GM23248 (cell line): ENCODE measurements at regions not wholly inside any gene's neighbourhood (a gene's known extent, or its start where the extent isn't known, plus 50 kb on each side); places are given as distances from the start of the nearest gene placed in this dataset.
A peak's percentile ranks its signal among the peaks of the same experiment; 100 is the strongest.

ENCODE experiments used
- DNase-seq: peaks from one replicate; pipeline ENCODE4 v3.0.0-alpha.2; 2015
- H2AFZ ChIP-seq: fragments of 200-600 bp; sonication (generic); 2 replicates; pipeline ENCODE4 v1.6.1; 2016; ENCODE audit warnings: antibody characterized with exemption
- H3F3A ChIP-seq: fragments of 200-600 bp; sonication (generic); 2 replicates; pipeline ENCODE4 v1.6.1; 2016; ENCODE audit warnings: mild to moderate bottlenecking, antibody characterized with exemption, mixed run types; ENCODE audit not compliant: insufficient read depth
- H3K27ac ChIP-seq: fragments of 200-600 bp; sonication (generic); 2 replicates; pipeline ENCODE4 v1.5.1; 2016; ENCODE audit warnings: mild to moderate bottlenecking
- H3K27me3 ChIP-seq: fragments of 200-600 bp; sonication (generic); replicated peaks from 2 replicates; pipeline ENCODE4 v1.6.1; 2016; ENCODE audit warnings: mild to moderate bottlenecking; ENCODE audit not compliant: insufficient read depth
- H3K36me3 ChIP-seq: fragments of 200-600 bp; sonication (generic); 2 replicates; pipeline ENCODE4 v1.6.1; 2016; ENCODE audit warnings: low read depth, mild to moderate bottlenecking
- H3K4me1 ChIP-seq: fragments of 200-600 bp; sonication (generic); 2 replicates; pipeline ENCODE4 v1.6.1; 2016; ENCODE audit warnings: mild to moderate bottlenecking; ENCODE audit not compliant: insufficient read depth
- H3K4me2 ChIP-seq: fragments of 200-600 bp; sonication (generic); one replicate; pipeline ENCODE4 v1.6.1; 2016; ENCODE audit warnings: mild to moderate bottlenecking; ENCODE audit not compliant: unreplicated experiment
- H3K4me3 ChIP-seq: fragments of 200-600 bp; sonication (generic); 2 replicates; pipeline ENCODE4 v1.5.1; 2016; ENCODE audit warnings: mild to moderate bottlenecking
- H3K79me2 ChIP-seq: fragments of 200-600 bp; sonication (generic); 2 replicates; pipeline ENCODE4 v1.6.1; 2016; ENCODE audit warnings: mild to moderate bottlenecking; ENCODE audit not compliant: insufficient read depth
- H3K9ac ChIP-seq: fragments of 200-600 bp; sonication (generic); 2 replicates; pipeline ENCODE4 v1.6.1; 2016; ENCODE audit warnings: mild to moderate bottlenecking
- H3K9me2 ChIP-seq: fragments of 200-600 bp; sonication (generic); 2 replicates; pipeline ENCODE4 v1.6.1; 2016; ENCODE audit warnings: mixed run types, mild to moderate bottlenecking, moderate library complexity; ENCODE audit not compliant: insufficient read depth
- H3K9me3 ChIP-seq: fragments of 200-600 bp; sonication (generic); one replicate; pipeline ENCODE4 v1.6.1; 2017; ENCODE audit warnings: low read depth
- H4K20me1 ChIP-seq: fragments of 200-600 bp; sonication (generic); 2 replicates; pipeline ENCODE4 v1.6.0; 2016; ENCODE audit not compliant: insufficient read depth
- EZH2 ChIP-seq: fragments of 200-600 bp; sonication (generic); IDR thresholded peaks from 2 replicates; pipeline ENCODE4 v1.6.1; 2018; ENCODE audit warnings: antibody characterized with exemption, mild to moderate bottlenecking; ENCODE audit not compliant: insufficient read depth, poor library complexity, severe bottlenecking
- EZH2phosphoT487 ChIP-seq: fragments of 200-600 bp; sonication (generic); IDR thresholded peaks from 2 replicates; pipeline ENCODE4 v1.6.1; 2018; ENCODE audit warnings: antibody characterized with exemption, moderate library complexity, mild to moderate bottlenecking, low read depth; ENCODE audit not compliant: insufficient read depth
- WGBS, 2 experiments: methylation state at CpG; one replicate each; pipeline ENCODE4 v1.1.6; 2015 to 2017; ENCODE audit warnings: low lambda C conversion rate in 2 of 2, low coverage in 1 of 2; ENCODE audit errors: missing lambda C conversion rate in 2 of 2; 5-methylcytosine and 5-hydroxymethylcytosine counted together
- in situ Hi-C: fragments of 300-500 bp; cut with MboI; formaldehyde crosslinking; loops from 2 replicates; pipeline ENCODE4 v1.15.0; 2020

DNA sequence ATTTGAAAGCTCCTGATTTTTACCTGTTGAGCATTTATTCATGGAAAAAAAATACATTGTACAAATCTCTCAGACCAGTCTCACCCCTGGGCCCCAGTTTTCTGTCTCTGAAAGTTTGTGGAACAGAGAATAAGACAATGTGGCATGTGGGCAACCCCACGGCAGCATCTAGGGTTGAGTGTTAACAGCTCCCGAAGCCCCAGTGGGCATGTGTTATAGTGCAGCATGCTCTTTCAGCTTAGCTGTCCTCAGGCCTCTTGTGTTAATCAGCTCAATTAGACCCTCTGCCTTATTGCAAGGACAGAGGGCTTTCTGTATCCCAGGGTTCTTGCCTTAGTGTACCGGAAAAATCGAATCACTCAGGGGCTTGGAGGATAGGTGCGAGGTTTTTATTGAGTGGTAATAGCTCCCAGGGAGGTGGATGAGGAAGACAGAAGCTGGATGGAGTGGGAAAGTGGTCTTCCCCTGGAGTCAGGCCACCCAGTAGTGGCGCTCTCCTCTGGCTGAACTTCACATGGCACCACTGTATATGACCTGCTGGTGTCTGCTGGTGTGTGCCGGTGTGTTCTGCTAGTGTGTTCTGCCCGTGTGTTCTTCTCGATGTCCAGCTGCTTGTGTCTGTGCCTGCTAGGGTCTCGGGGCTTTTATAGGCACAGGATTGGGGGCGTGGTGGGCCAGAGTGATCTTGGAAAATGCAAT is 382.8 kb downstream of the EPM2A start:
- Histone ChIP-seq H3K4me2 (no peak overlapping the region), H3K9me2 (no peaks in the 10 kb centered on the region), H3K27ac (no peak overlapping the region), H3K4me1 (no peaks in the 10 kb centered on the region), H3K9ac (no peak overlapping the region), H3K4me3 (no peak overlapping the region), H3K27me3 (no peaks in the 10 kb centered on the region), H3K79me2 (no peaks in the 10 kb centered on the region), H3K36me3 (no peaks in the 10 kb centered on the region), H2AFZ (no peak overlapping the region), H3K9me3 (no peaks in the 10 kb centered on the region), H3F3A (no peaks in the 10 kb centered on the region), H4K20me1 (no peaks in the 10 kb centered on the region)
- WGBS, 2 experiments, result 55 to 57% methylated on average over 11 of the region's 11 CpGs
- TF ChIP-seq EZH2phosphoT487 (no peak), EZH2 (no peak)
- in situ Hi-C loops, result no loop called here
- no peak for DNase-seq

DNA sequence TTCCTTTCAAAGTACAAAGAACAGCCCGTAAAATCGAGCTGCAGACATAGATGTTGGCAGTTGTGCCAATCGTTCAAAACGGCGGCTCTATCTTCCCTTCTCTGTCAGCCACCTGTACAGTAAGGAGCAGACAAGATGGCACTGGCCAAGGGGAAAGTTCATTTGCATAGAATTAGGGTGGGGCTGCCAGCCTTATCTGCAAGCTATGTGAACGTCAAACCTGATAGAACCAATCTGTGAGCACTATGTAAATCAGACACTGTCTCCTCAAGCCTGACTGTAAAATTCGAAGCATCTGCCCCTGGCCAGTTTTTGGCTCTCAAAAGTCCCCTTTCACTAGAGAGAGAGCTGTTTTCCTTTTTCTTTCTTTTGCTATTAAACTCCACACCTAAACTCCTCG is 374.5 kb downstream of the EPM2A start:
- Histone ChIP-seq H2AFZ (no peak overlapping the region), H3K27ac (no peak overlapping the region), H3K36me3 (no peaks in the 10 kb centered on the region), H3K4me2 (no peak overlapping the region), H3K79me2 (no peaks in the 10 kb centered on the region), H3F3A (no peaks in the 10 kb centered on the region), H3K9ac (no peak overlapping the region), H3K4me3 (no peak overlapping the region), H3K27me3 (no peaks in the 10 kb centered on the region), H4K20me1 (no peaks in the 10 kb centered on the region), H3K4me1 (no peaks in the 10 kb centered on the region), H3K9me2 (no peaks in the 10 kb centered on the region), H3K9me3 (no peaks in the 10 kb centered on the region)
- in situ Hi-C loops, result no loop called here
- no peak for TF ChIP-seq EZH2phosphoT487
- TF ChIP-seq EZH2, result no peak
- WGBS, 2 experiments, result 30% methylated on average over 8 of the region's 8 CpGs
- DNase-seq, result no peak

DNA sequence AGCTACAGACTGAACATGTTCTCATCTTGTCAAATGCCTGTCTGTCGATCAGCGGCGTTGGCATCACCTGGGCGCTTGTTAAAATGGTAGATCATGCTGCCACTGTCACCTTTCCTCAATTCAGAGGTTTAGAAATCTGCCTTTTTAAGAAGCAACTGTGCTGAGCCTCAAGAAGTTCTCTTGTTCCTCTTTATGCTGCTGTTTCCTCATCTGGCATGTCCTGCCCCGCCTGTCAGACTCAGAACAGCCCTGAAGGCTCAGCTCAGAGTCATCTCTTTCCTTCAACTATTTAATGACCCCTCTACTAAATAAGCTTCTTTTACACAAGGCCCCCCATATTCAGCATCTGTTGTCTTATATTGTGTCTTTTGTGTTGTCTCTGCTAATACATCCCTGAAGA is 368.2 kb downstream of the EPM2A start:
- Histone ChIP-seq H3K4me1 (peaks cover under 1% of the 10 kb centered on the region; the same call in 1 of the 2 replicates), H3K9me3 (no peaks in the 10 kb centered on the region), H3K9me2 (no peaks in the 10 kb centered on the region), H3K4me3 (no peak overlapping the region), H3K27ac (no peak overlapping the region), H3F3A (no peaks in the 10 kb centered on the region; the same call in 1 of the 2 replicates), H3K9ac (no peak overlapping the region), H3K79me2 (no peaks in the 10 kb centered on the region), H3K4me2 (no peak overlapping the region), H3K36me3 (no peaks in the 10 kb centered on the region), H2AFZ (no peak overlapping the region), H4K20me1 (no peaks in the 10 kb centered on the region), H3K27me3 (no peaks in the 10 kb centered on the region)
- WGBS, 2 experiments, result 76 to 81% methylated on average over 5 of the region's 5 CpGs
- TF ChIP-seq EZH2 (no peak), EZH2phosphoT487 (no peak)
- in situ Hi-C loops, result no loop called here
- DNase-seq, result no peak

DNA sequence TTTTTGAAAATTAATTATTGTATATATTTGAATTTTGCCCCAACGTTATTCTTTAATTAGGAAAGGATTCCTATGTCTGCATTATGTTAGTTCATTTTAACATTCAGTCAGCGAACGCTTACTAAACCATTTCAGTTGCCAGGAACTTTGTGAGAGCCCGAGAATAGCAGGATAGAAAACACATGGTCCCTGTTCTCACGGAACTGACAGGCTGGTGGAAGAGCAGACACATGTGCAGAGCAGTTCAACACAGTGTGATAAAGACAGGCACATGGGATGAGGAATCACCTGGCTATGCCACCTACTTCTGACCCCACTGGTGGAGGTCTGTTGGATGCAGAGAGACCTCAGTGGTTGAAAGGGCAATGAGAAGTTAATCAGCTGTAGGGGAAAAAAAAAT is 367.2 kb downstream of the EPM2A start:
- Histone ChIP-seq H3K9me3 (no peaks in the 10 kb centered on the region), H3K9me2 (no peaks in the 10 kb centered on the region), H3K4me1 (peaks cover 4% of the 10 kb centered on the region; the same call in 1 of the 2 replicates), H3K79me2 (no peaks in the 10 kb centered on the region), H3F3A (no peaks in the 10 kb centered on the region; the same call in 1 of the 2 replicates), H4K20me1 (no peaks in the 10 kb centered on the region), H2AFZ (no peak overlapping the region), H3K9ac (no peak overlapping the region), H3K4me3 (no peak overlapping the region), H3K27me3 (no peaks in the 10 kb centered on the region), H3K4me2 (no peak overlapping the region), H3K27ac (no peak overlapping the region), H3K36me3 (no peaks in the 10 kb centered on the region)
- in situ Hi-C loops, result no loop called here
- DNase-seq, result peak; percentile 17
- TF ChIP-seq EZH2 (no peak), EZH2phosphoT487 (no peak)
- 3 to 8% methylated on average over 5 of the region's 5 CpGs for WGBS, 2 experiments

DNA sequence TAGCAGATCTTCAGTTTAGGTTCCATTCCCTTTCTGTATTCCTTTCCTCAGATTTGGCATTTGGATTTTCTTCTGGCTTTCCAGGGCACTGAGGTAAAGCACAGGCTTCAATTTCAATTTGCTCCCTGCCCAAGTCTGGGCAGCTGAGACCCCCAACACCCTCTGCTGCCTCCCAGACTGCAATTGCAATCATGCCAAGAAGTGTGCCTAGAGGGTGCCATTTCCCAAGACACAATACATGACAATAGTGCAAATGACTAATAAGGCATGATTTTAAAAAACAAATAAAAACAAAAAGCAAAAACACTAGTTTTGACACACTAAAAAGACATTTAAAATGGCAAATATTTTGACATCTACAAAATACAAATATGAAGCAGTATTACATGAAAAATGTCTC is 364.8 kb downstream of the EPM2A start:
- H3K27me3 ChIP-seq, result no peaks in the 10 kb centered on the region
- H3K36me3 ChIP-seq, result no peaks in the 10 kb centered on the region

More for the DNA sequence above, 364.8 kb downstream of the EPM2A start:
- Histone ChIP-seq H3K4me3 (no peak overlapping the region), H3K9me2 (no peaks in the 10 kb centered on the region), H3F3A (no peaks in the 10 kb centered on the region; the same call in 1 of the 2 replicates), H3K4me2 (no peak overlapping the region), H4K20me1 (no peaks in the 10 kb centered on the region), H2AFZ (no peak overlapping the region), H3K4me1 (peaks cover 4% of the 10 kb centered on the region; the same call in 1 of the 2 replicates), H3K9me3 (no peaks in the 10 kb centered on the region), H3K27ac (no peak overlapping the region), H3K79me2 (no peaks in the 10 kb centered on the region), H3K9ac (no peak overlapping the region)
- DNase-seq, result no peak
- in situ Hi-C loops, result no loop called here
- no peak for TF ChIP-seq EZH2phosphoT487
- TF ChIP-seq EZH2, result no peak
